ENCODE measurements at regions not wholly inside any gene's neighbourhood (a gene's known extent, or its start where the extent isn't known, plus 50 kb on each side); places are given as distances from the start of the nearest gene placed in this dataset.

GRCh38 chr3:181929501-181929900 lies 217.8 kb downstream of the SOX2 start:
- Histone ChIP-seq H3K4ac (ENCODE audit: low read depth, low read length) (no peak overlapping the region), H2BK120ac (ENCODE audit: low read depth, low read length) (no peak overlapping the region), H3K4me2 (ENCODE audit: low read depth, low read length) (no peak overlapping the region), H4K20me1 (ENCODE audit: insufficient read depth, low read length) (no peaks in the 10 kb centered on the region), H2AK9ac (replicated peaks; ENCODE audit: low read depth, low read length, poor library complexity) (no peak overlapping the region), H3K9me1 (ENCODE audit: insufficient read depth, low read length) (no peaks in the 10 kb centered on the region), H4K5ac (ENCODE audit: low read depth, low read length) (no peak overlapping the region), H2BK15ac (ENCODE audit: low read depth, low read length) (no peak overlapping the region), H3K4me3 (ENCODE audit: insufficient read depth, low read depth, low read length) (no peak overlapping the region), H2AK5ac (ENCODE audit: low read depth, low read length) (no peak overlapping the region), H3K27me3 (ENCODE audit: control insufficient read depth, insufficient read depth, low read length) (no peaks in the 10 kb centered on the region), H3K36me3 (ENCODE audit: control insufficient read depth, insufficient read depth, low read length) (no peaks in the 10 kb centered on the region), H3K14ac (replicated peaks; ENCODE audit: low read depth, low read length) (no peak overlapping the region), H4K91ac (ENCODE audit: insufficient read depth, low read depth, low read length) (no peak overlapping the region), H3K9me3 (ENCODE audit: control insufficient read depth, insufficient read depth, low read length) (no peaks in the 10 kb centered on the region; the same call in none of the 2 replicates), H2BK20ac (ENCODE audit: low read depth, low read length) (no peak overlapping the region), H3K4me1 (ENCODE audit: control insufficient read depth, insufficient read depth, low read length) (no peaks in the 10 kb centered on the region), H3K9ac (ENCODE audit: low read depth, low read length) (no peak overlapping the region), H2AFZ (replicated peaks; ENCODE audit: low read length, poor library complexity) (no peak overlapping the region), H3K56ac (ENCODE audit: extremely low read depth, insufficient read depth, low read length) (no peak overlapping the region), H3K79me1 (ENCODE audit: low read depth in 1 of 2, low read length in 2 of 2) (no peaks in the 10 kb centered on the region), H3K27ac (ENCODE audit: insufficient read depth, low read length) (no peak overlapping the region), H3K18ac (ENCODE audit: low read depth, low read length) (no peak overlapping the region), H4K8ac (ENCODE audit: low read depth in 2 of 2, low read length in 2 of 2) (no peak overlapping the region), H2BK5ac (ENCODE audit: low read depth, low read length, poor library complexity, severe bottlenecking) (no peak overlapping the region), H3K23ac (ENCODE audit: low read depth, low read length) (no peak overlapping the region)
- WGBS, 2 experiments (ENCODE audit: extremely low coverage in 2 of 2, insufficient read length in 1 of 2) = 60% methylated on average over 2 of the region's 5 CpGs; no CpG with 5 or more reads in 1 of the 2 experiments
- in situ Hi-C loops (cut with MboI; ENCODE audit: low sequenced_read_pairs) = no loop called here
- intact Hi-C loops (cut with micrococcal nuclease) = no loop called here
- BruUV-seq (replicated peaks) = no TSS peak
- ChIA-PET CTCF (no interaction called here), POLR2A (ENCODE audit: unreplicated experiment) (no interaction called here)
- dilution Hi-C loops (cut with HindIII; ENCODE audit: low sequenced_read_pairs, unreplicated experiment) = no loop called here
- TF ChIP-seq ELK1 (IDR thresholded peaks at IDR 0.05; ENCODE audit: borderline replicate concordance, low read depth, low read length) = no peak
- TF ChIP-seq FOS (IDR thresholded peaks at IDR 0.05; ENCODE audit: low read depth, low read length) = no peak
- TF ChIP-seq POLR2A (IDR thresholded peaks at IDR 0.05; ENCODE audit: low read depth, low read length) = no peak
- TF ChIP-seq RCOR1 (IDR thresholded peaks at IDR 0.05; ENCODE audit: insufficient replicate concordance, low read length) = no peak
- no peak for TF ChIP-seq MAZ (IDR thresholded peaks at IDR 0.05; ENCODE audit: borderline replicate concordance, low read depth, low read length)
- no peak for TF ChIP-seq BHLHE40 (IDR thresholded peaks at IDR 0.05; ENCODE audit: low read depth, low read length)
- TF ChIP-seq RAD21 (IDR thresholded peaks at IDR 0.05; ENCODE audit: low read length) = no peak
- TF ChIP-seq MAFK (IDR thresholded peaks at IDR 0.05; ENCODE audit: low read depth, low read length) = no peak
- TF ChIP-seq SMC3 (IDR thresholded peaks at IDR 0.05; ENCODE audit: low read depth, low read length) = no peak
- no peak for TF ChIP-seq CTCF (conservative IDR thresholded peaks at IDR 0.05; ENCODE audit: low read depth, low read length)
- ATAC-seq (ENCODE audit: low read depth) (no peak), DNase-seq (no peak)
